ENCODE measurements at regions not wholly inside any gene's neighbourhood (a gene's known extent, or its start where the extent isn't known, plus 50 kb on each side); places are given as distances from the start of the nearest gene placed in this dataset.

DNA sequence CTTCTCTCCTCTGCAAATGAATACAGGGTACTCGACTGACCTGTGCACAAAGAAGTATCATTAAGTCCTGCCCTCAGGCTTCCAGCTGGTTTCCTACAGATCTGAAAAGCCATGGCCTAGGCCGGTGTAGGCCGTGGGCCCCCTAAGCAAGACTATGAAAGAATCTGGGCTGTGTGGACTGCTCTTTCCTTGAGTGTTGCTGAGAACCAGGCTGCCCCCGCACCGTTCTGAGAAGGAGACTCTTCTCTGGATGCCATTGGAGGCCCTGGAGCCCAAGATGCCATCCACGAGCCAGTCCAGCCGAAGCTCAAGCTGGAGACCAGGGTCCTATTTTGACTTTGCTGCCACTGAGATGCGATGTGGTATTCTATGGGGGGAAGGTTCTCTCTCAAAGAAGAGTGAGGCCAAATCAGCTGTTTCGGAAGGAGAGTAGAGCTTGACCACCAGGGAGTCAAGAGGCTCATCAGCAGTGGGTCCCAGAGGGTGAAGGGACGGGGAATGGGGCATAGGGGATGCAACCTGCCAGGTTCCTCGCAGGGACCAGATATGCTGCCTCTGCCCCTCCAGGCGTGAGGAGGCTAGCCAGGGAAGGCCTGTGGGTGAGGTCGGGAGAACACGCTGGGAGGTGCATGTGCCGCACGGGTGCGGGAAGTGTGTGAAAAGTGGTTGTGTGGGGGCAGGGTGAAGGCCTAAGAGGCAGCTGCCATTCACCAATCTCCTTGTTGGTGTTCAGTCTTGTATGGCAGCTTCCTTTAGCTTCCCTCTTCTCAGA is 96.4 kb upstream of the B3GAT1 start:
- POLR2A ChIA-PET: no interaction called here
- no peaks in the 10 kb centered on the region for H3K4me1 ChIP-seq (ENCODE audit: control insufficient read depth, insufficient read depth, low read length)
- no peak overlapping the region for H3K4me3 ChIP-seq (ENCODE audit: low read depth, low read length)
- CTCF ChIA-PET: no interaction called here
- no peaks in the 10 kb centered on the region for H3K9me3 ChIP-seq (ENCODE audit: control insufficient read depth, insufficient read depth, low read depth, low read length)
- H3K36me3 ChIP-seq (ENCODE audit: control insufficient read depth in 2 of 2, insufficient read depth in 1 of 2, low read length in 2 of 2): no peaks in the 10 kb centered on the region
- TF ChIP-seq, protein P1, sequence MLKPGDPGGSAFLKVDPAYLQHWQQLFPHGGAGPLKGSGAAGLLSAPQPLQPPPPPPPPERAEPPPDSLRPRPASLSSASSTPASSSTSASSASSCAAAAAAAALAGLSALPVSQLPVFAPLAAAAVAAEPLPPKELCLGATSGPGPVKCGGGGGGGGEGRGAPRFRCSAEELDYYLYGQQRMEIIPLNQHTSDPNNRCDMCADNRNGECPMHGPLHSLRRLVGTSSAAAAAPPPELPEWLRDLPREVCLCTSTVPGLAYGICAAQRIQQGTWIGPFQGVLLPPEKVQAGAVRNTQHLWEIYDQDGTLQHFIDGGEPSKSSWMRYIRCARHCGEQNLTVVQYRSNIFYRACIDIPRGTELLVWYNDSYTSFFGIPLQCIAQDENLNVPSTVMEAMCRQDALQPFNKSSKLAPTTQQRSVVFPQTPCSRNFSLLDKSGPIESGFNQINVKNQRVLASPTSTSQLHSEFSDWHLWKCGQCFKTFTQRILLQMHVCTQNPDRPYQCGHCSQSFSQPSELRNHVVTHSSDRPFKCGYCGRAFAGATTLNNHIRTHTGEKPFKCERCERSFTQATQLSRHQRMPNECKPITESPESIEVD (tag by site-specific recombination; IDR thresholded peaks at IDR 0.05): no peak
- TF ChIP-seq, protein P2, sequence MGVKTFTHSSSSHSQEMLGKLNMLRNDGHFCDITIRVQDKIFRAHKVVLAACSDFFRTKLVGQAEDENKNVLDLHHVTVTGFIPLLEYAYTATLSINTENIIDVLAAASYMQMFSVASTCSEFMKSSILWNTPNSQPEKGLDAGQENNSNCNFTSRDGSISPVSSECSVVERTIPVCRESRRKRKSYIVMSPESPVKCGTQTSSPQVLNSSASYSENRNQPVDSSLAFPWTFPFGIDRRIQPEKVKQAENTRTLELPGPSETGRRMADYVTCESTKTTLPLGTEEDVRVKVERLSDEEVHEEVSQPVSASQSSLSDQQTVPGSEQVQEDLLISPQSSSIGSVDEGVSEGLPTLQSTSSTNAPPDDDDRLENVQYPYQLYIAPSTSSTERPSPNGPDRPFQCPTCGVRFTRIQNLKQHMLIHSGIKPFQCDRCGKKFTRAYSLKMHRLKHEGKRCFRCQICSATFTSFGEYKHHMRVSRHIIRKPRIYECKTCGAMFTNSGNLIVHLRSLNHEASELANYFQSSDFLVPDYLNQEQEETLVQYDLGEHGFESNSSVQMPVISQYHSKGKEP (tag by site-specific recombination; IDR thresholded peaks at IDR 0.05): no peak
- TF ChIP-seq ZNF529 (tag by site-specific recombination; IDR thresholded peaks at IDR 0.05; ENCODE audit: insufficient replicate concordance) (no peak), ZBTB17 (tag by site-specific recombination; IDR thresholded peaks at IDR 0.05) (no peak), ZFP37 (tag by site-specific recombination; IDR thresholded peaks at IDR 0.05) (no peak), ZNF558 (tag by site-specific recombination; IDR thresholded peaks at IDR 0.05) (no peak), ZNF274 (IDR thresholded peaks at IDR 0.05; ENCODE audit: low read length) (no peak), ZNF274 (tag by site-specific recombination; IDR thresholded peaks at IDR 0.05; ENCODE audit: borderline replicate concordance) (no peak), FEZF1 (tag by site-specific recombination; IDR thresholded peaks at IDR 0.05) (no peak)
- TF ChIP-seq, protein P3, sequence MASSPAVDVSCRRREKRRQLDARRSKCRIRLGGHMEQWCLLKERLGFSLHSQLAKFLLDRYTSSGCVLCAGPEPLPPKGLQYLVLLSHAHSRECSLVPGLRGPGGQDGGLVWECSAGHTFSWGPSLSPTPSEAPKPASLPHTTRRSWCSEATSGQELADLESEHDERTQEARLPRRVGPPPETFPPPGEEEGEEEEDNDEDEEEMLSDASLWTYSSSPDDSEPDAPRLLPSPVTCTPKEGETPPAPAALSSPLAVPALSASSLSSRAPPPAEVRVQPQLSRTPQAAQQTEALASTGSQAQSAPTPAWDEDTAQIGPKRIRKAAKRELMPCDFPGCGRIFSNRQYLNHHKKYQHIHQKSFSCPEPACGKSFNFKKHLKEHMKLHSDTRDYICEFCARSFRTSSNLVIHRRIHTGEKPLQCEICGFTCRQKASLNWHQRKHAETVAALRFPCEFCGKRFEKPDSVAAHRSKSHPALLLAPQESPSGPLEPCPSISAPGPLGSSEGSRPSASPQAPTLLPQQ (tag by site-specific recombination; IDR thresholded peaks at IDR 0.05): no peak
- H3K27ac ChIP-seq (ENCODE audit: extremely low read depth, low read depth, low read length): no peak overlapping the region

DNA sequence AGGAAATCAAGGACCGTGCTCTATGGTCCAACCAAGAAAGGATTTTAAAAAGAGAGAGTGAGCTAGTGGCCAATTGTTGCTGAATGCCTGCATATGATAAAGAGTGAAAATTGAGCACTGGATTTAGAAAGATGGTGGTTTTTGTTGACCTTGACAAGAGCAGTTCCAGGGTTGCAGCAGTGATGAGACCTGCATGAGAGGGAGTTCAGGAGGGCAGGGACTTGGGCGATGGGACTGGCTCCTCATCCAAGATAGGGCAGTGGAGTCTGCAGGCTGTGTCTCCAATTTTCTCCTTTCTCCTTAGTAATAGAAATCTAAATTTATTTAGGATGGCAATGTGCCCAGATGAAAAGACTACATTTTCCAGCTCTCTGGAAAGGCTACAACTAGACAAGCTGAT is 94.0 kb upstream of the B3GAT1 start:
- ChIA-PET POLR2A (no interaction called here), CTCF (no interaction called here)
- Histone ChIP-seq H3K4me3 (ENCODE audit: low read depth, low read length) (no peak overlapping the region), H3K9me3 (ENCODE audit: control insufficient read depth, insufficient read depth, low read depth, low read length) (no peaks in the 10 kb centered on the region), H3K36me3 (ENCODE audit: control insufficient read depth in 2 of 2, insufficient read depth in 1 of 2, low read length in 2 of 2) (no peaks in the 10 kb centered on the region), H3K27ac (ENCODE audit: extremely low read depth, low read depth, low read length) (no peak overlapping the region), H3K4me1 (ENCODE audit: control insufficient read depth, insufficient read depth, low read length) (no peaks in the 10 kb centered on the region)
- TF ChIP-seq, protein P4, sequence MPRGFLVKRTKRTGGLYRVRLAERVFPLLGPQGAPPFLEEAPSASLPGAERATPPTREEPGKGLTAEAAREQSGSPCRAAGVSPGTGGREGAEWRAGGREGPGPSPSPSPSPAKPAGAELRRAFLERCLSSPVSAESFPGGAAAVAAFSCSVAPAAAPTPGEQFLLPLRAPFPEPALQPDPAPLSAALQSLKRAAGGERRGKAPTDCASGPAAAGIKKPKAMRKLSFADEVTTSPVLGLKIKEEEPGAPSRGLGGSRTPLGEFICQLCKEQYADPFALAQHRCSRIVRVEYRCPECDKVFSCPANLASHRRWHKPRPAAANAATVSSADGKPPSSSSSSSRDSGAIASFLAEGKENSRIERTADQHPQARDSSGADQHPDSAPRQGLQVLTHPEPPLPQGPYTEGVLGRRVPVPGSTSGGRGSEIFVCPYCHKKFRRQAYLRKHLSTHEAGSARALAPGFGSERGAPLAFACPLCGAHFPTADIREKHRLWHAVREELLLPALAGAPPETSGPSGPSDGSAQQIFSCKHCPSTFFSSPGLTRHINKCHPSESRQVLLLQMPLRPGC (tag by site-specific recombination; IDR thresholded peaks at IDR 0.05): no peak
- peak; percentile 17; the same call in 1 of the 2 replicates for TF ChIP-seq SCRT2 (tag by site-specific recombination; IDR thresholded peaks at IDR 0.05)

DNA sequence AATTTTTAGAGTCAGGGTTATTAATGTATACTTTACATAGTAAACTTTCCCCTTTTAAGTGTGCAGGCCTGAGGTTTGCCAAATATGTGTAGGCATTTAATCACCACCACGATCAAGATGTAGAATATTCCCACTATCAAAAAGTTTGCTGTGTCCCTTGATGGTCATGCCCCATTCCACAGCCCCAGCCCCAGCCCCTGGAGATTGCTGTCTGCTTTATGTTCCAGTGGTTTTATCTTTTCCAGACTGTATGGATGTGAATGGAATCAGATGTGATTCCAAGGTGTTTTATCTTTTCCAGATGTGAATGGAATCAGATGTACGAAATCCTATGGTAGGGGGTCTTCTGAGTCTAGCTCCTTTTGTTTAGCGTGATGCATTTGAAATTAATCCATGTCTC is 93.1 kb upstream of the B3GAT1 start:
- ChIA-PET CTCF (no interaction called here), POLR2A (no interaction called here)
- Histone ChIP-seq H3K9me3 (ENCODE audit: control insufficient read depth, insufficient read depth, low read depth, low read length) (no peaks in the 10 kb centered on the region), H3K27ac (ENCODE audit: extremely low read depth, low read depth, low read length) (no peak overlapping the region), H3K36me3 (ENCODE audit: control insufficient read depth in 2 of 2, insufficient read depth in 1 of 2, low read length in 2 of 2) (no peaks in the 10 kb centered on the region), H3K4me3 (ENCODE audit: low read depth, low read length) (no peak overlapping the region), H3K4me1 (ENCODE audit: control insufficient read depth, insufficient read depth, low read length) (no peaks in the 10 kb centered on the region)
- TF ChIP-seq, protein P2 (tag by site-specific recombination; IDR thresholded peaks at IDR 0.05): no peak
- TF ChIP-seq ZEB2 (tag by site-specific recombination; IDR thresholded peaks at IDR 0.05): no peak
- TF ChIP-seq KLF1 (tag by site-specific recombination; IDR thresholded peaks at IDR 0.05): no peak
- no peak for TF ChIP-seq PRDM1 (tag by site-specific recombination; IDR thresholded peaks at IDR 0.05)
- TF ChIP-seq, protein P5, sequence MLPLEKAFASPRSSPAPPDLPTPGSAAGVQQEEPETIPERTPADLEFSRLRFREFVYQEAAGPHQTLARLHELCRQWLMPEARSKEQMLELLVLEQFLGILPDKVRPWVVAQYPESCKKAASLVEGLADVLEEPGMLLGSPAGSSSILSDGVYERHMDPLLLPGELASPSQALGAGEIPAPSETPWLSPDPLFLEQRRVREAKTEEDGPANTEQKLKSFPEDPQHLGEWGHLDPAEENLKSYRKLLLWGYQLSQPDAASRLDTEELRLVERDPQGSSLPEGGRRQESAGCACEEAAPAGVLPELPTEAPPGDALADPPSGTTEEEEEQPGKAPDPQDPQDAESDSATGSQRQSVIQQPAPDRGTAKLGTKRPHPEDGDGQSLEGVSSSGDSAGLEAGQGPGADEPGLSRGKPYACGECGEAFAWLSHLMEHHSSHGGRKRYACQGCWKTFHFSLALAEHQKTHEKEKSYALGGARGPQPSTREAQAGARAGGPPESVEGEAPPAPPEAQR (tag by site-specific recombination; IDR thresholded peaks at IDR 0.05): no peak
- TF ChIP-seq, protein P6, sequence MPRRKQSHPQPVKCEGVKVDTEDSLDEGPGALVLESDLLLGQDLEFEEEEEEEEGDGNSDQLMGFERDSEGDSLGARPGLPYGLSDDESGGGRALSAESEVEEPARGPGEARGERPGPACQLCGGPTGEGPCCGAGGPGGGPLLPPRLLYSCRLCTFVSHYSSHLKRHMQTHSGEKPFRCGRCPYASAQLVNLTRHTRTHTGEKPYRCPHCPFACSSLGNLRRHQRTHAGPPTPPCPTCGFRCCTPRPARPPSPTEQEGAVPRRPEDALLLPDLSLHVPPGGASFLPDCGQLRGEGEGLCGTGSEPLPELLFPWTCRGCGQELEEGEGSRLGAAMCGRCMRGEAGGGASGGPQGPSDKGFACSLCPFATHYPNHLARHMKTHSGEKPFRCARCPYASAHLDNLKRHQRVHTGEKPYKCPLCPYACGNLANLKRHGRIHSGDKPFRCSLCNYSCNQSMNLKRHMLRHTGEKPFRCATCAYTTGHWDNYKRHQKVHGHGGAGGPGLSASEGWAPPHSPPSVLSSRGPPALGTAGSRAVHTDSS (tag by site-specific recombination; IDR thresholded peaks at IDR 0.05): no peak

All from HEK293 (cell line).